ENCODE measurements at regions not wholly inside any gene's neighbourhood (a gene's known extent, or its start where the extent isn't known, plus 50 kb on each side); places are given as distances from the start of the nearest gene placed in this dataset.

GRCh38 chr21:28805885-28806284, 186.8 kb downstream of the LTN1 start (continued):
- TF ChIP-seq RB1 (IDR thresholded peaks at IDR 0.05; ENCODE audit: low read depth) (no peak), ZNF175 (CRISPR knock-in tag; IDR thresholded peaks at IDR 0.05; ENCODE audit: low read depth) (0 out of 2 replicates have a peak, but pooled peaks have one; percentile 27), THAP7 (CRISPR knock-in tag; IDR thresholded peaks at IDR 0.05) (no peak), USF2 (CRISPR knock-in tag; IDR thresholded peaks at IDR 0.05) (no peak), SOX6 (IDR thresholded peaks at IDR 0.05) (0 out of 2 replicates have a peak, but pooled peaks have one; percentile 17), E2F4 (CRISPR knock-in tag; IDR thresholded peaks at IDR 0.05; ENCODE audit: low read depth) (no peak), CEBPG (CRISPR knock-in tag; IDR thresholded peaks at IDR 0.05) (no peak), CEBPG (tag; conservative IDR thresholded peaks at IDR 0.05 in 1 of 2, IDR thresholded peaks at IDR 0.05 in 1 of 2) (0 out of 4 replicates have a peak, but pooled peaks of 1 of the 2 experiments have one; percentile 15), ZNF766 (CRISPR knock-in tag; conservative IDR thresholded peaks at IDR 0.05) (no peak), PBX2 (CRISPR knock-in tag; IDR thresholded peaks at IDR 0.05; ENCODE audit: low read depth) (no peak), PBX2 (tag; conservative IDR thresholded peaks at IDR 0.05; ENCODE audit: low read depth) (no peak), POLR2G (IDR thresholded peaks at IDR 0.05; ENCODE audit: low read depth, low read length) (no peak), BACH1 (tag; IDR thresholded peaks at IDR 0.05) (peak; percentile 61; the same call in 1 of the 2 replicates)
